ENCODE measurements at regions not wholly inside any gene's neighbourhood (a gene's known extent, or its start where the extent isn't known, plus 50 kb on each side); places are given as distances from the start of the nearest gene placed in this dataset.

- TF ChIP-seq CTCF (IDR thresholded peaks at IDR 0.05), result no peak
- TF ChIP-seq POLR2A (IDR thresholded peaks at IDR 0.05), result no peak
- no peak for TF ChIP-seq POLR2AphosphoS5 (IDR thresholded peaks at IDR 0.05)
- no peak for TF ChIP-seq EP300 (IDR thresholded peaks at IDR 0.05; ENCODE audit: low read depth)
Observed at GRCh38 chr14:104291123-104292000, 153.0 kb downstream of the KIF26A start.
